ENCODE measurements at regions not wholly inside any gene's neighbourhood (a gene's known extent, or its start where the extent isn't known, plus 50 kb on each side); places are given as distances from the start of the nearest gene placed in this dataset.

DNA sequence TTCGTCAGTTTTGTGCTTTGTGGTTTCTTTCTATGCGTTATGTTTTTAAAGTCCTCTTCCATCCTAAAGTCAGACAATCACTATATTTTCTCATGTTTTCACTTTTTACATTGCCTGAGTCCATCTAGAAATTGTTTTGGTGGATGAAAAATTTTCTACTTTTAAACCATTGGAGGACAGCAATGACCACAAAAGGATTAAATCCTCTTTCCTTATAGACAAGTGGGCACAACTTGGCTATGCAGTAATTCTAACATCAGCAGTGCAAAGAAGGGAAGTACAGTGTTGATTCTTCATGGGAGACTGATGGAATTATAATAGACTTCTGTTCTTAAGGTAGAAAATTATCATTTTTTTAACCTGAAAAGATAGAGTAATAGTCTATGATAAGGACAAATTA lies 75.5 kb downstream of the PALM2AKAP2 start:
- no peak overlapping the region for H3K27ac ChIP-seq (ENCODE audit: insufficient read depth, low read length)
- intact Hi-C loops (cut with micrococcal nuclease), result no loop called here
- dilution Hi-C loops (cut with HindIII; ENCODE audit: low sequenced_read_pairs, unreplicated experiment), result no loop called here

More for the DNA sequence above, 75.5 kb downstream of the PALM2AKAP2 start:
- peaks cover 23 to 60% of the 10 kb centered on the region in 2 experiments for H3K79me1 ChIP-seq (ENCODE audit: low read depth in 1 of 2, low read length in 2 of 2)
- in situ Hi-C loops (cut with MboI; ENCODE audit: low sequenced_read_pairs), result no loop called here
- ATAC-seq (ENCODE audit: low read depth), result no peak
- no peak overlapping the region for H4K8ac ChIP-seq (ENCODE audit: low read depth in 2 of 2, low read length in 2 of 2)
- no peak overlapping the region for H4K91ac ChIP-seq (ENCODE audit: insufficient read depth, low read depth, low read length)
- no peak overlapping the region for H2BK120ac ChIP-seq (ENCODE audit: low read depth, low read length)
- H3K14ac ChIP-seq (replicated peaks; ENCODE audit: low read depth, low read length), result no peak overlapping the region
- no peak overlapping the region for H3K56ac ChIP-seq (ENCODE audit: extremely low read depth, insufficient read depth, low read length)
- DNase-seq, result no peak
- no peak overlapping the region for H2BK20ac ChIP-seq (ENCODE audit: low read depth, low read length)
- POLR2A ChIA-PET (ENCODE audit: unreplicated experiment), result no interaction called here
- no peak overlapping the region for H3K9ac ChIP-seq (ENCODE audit: low read depth, low read length)
- BruUV-seq (replicated peaks), result no TSS peak
- no peak for TF ChIP-seq USF2 (IDR thresholded peaks at IDR 0.05; ENCODE audit: low read depth, low read length)
- TF ChIP-seq RCOR1 (IDR thresholded peaks at IDR 0.05; ENCODE audit: insufficient replicate concordance, low read length), result no peak
- TF ChIP-seq FOS (IDR thresholded peaks at IDR 0.05; ENCODE audit: low read depth, low read length), result no peak
- no peak for TF ChIP-seq CTCF (conservative IDR thresholded peaks at IDR 0.05; ENCODE audit: low read depth, low read length)
- TF ChIP-seq RFX5 (IDR thresholded peaks at IDR 0.05; ENCODE audit: low read depth, low read length), result no peak
- TF ChIP-seq CHD1 (IDR thresholded peaks at IDR 0.05; ENCODE audit: low read depth, low read length), result no peak
- TF ChIP-seq RAD21 (IDR thresholded peaks at IDR 0.05; ENCODE audit: low read length), result no peak
- no peak for TF ChIP-seq BHLHE40 (IDR thresholded peaks at IDR 0.05; ENCODE audit: low read depth, low read length)
- no peak for TF ChIP-seq SMC3 (IDR thresholded peaks at IDR 0.05; ENCODE audit: low read depth, low read length)
- no peak for TF ChIP-seq ELK1 (IDR thresholded peaks at IDR 0.05; ENCODE audit: borderline replicate concordance, low read depth, low read length)
- no peak for TF ChIP-seq MAFK (IDR thresholded peaks at IDR 0.05; ENCODE audit: low read depth, low read length)
- no peak for TF ChIP-seq MAZ (IDR thresholded peaks at IDR 0.05; ENCODE audit: borderline replicate concordance, low read depth, low read length)
- TF ChIP-seq NFE2L2 (IDR thresholded peaks at IDR 0.05; ENCODE audit: low read depth, low read length), result no peak
- TF ChIP-seq CEBPB (IDR thresholded peaks at IDR 0.05; ENCODE audit: low read depth, low read length), result no peak
- TF ChIP-seq POLR2A (IDR thresholded peaks at IDR 0.05; ENCODE audit: low read depth, low read length), result no peak
- TF ChIP-seq MXI1 (IDR thresholded peaks at IDR 0.05; ENCODE audit: borderline replicate concordance, low read depth, low read length), result no peak
- CTCF ChIA-PET, result no interaction called here
- H2AFZ ChIP-seq (replicated peaks; ENCODE audit: low read length, poor library complexity), result no peak overlapping the region
- no peak overlapping the region for H2BK5ac ChIP-seq (ENCODE audit: low read depth, low read length, poor library complexity, severe bottlenecking)
- no peak overlapping the region for H3K4ac ChIP-seq (ENCODE audit: low read depth, low read length)
- peaks cover 4% of the 10 kb centered on the region; the same call in 1 of the 2 replicates for H3K9me1 ChIP-seq (ENCODE audit: insufficient read depth, low read length)
- no peak overlapping the region for H2AK9ac ChIP-seq (replicated peaks; ENCODE audit: low read depth, low read length, poor library complexity)
- H3K9me3 ChIP-seq (ENCODE audit: control insufficient read depth, insufficient read depth, low read length), result no peaks in the 10 kb centered on the region
- H3K18ac ChIP-seq (ENCODE audit: low read depth, low read length), result no peak overlapping the region
- H4K5ac ChIP-seq (ENCODE audit: low read depth, low read length), result no peak overlapping the region
- H2BK15ac ChIP-seq (ENCODE audit: low read depth, low read length), result no peak overlapping the region
- 0 out of 2 replicates have a peak, but pooled peaks cover 6% of the 10 kb centered on the region for H4K20me1 ChIP-seq (ENCODE audit: insufficient read depth, low read length)
- H3K36me3 ChIP-seq (ENCODE audit: control insufficient read depth, insufficient read depth, low read length), result 0 out of 2 replicates have a peak, but pooled peaks cover 2% of the 10 kb centered on the region
- H2AK5ac ChIP-seq (ENCODE audit: low read depth, low read length), result no peak overlapping the region
- no CpG with 5 or more reads among the region's 2 CpGs for WGBS, 2 experiments (ENCODE audit: extremely low coverage in 2 of 2, insufficient read length in 1 of 2)
- H3K4me1 ChIP-seq (ENCODE audit: control insufficient read depth, insufficient read depth, low read length), result peaks cover 4% of the 10 kb centered on the region
- no peak overlapping the region for H3K4me3 ChIP-seq (ENCODE audit: insufficient read depth, low read depth, low read length)
- no peaks in the 10 kb centered on the region for H3K27me3 ChIP-seq (ENCODE audit: control insufficient read depth, insufficient read depth, low read length)
- H3K23ac ChIP-seq (ENCODE audit: low read depth, low read length), result no peak overlapping the region
- no peak overlapping the region for H3K4me2 ChIP-seq (ENCODE audit: low read depth, low read length)

All from IMR-90 (cell line).